GM19328 (cell line): ENCODE measurements at regions not wholly inside any gene's neighbourhood (a gene's known extent, or its start where the extent isn't known, plus 50 kb on each side); places are given as distances from the start of the nearest gene placed in this dataset.
"Not testable (repeated sequence)": the region's sequence is repeated elsewhere in the genome, so short reads cannot be mapped to it uniquely, and the experiment has no call there.

ENCODE experiments used
- ATAC-seq: cut with Tn5 transposase; IDR thresholded peaks from one replicate; pipeline ENCODE4 v1.9.1; 2021; ENCODE audit warnings: mild to moderate bottlenecking, moderate library complexity; ENCODE audit not compliant: unreplicated experiment

DNA sequence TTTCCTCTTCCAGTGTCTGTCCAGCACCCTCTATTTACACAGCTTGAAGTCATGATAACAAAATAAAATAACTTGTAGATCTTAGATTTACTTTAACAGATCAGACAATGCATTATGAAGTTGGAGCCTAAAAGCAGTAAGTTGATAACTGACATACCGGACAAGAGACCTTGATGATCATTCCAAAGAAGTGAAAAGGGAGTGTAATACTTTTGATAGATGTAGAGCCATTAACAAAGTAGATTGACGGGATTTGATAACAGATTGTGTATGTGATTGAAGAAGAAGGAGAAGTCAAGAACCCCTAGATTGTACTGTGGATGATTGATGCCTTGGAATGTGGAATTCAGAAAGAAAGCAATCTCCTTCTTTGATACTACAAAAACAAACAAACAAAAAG, 403.8 kb upstream of the MGAT4C start:
- no peak for ATAC-seq

DNA sequence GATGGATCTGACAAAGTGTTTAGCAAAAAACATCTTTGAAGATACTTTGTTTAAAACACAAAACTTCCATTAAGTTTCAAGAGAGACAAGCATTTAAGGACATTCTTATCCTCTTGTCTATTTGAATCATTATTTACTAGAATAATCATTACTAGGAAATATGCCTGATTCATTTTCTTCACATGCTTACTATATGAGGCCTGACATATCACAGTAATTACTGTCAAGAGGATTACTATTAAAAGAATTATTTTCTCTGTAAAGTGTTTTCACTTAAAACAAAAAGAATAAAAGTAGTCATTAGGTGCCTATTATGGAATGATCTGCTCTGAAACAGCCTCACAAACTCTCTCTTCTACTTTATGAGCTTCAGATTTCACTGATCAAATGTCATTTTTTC, 402.1 kb upstream of the MGAT4C start:
- no peak for ATAC-seq

DNA sequence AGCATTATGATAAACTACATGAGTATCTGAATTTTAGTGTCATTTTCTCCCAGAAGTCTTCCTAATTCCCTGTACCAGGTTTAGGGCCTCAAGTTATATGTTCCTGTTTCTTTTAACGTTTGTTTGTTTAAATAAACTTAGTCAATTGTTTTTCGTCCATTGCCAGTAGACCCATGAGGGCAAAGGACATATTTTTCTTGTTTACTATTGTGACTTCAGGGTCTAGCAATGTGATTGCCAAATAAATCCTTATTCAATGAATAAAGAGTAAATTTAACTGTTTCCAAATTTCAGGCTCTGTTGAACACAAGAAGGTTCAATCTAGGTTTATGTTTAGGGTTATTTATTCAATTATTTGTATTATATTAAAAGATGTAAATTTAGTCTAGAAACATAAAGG, 391.6 kb upstream of the MGAT4C start:
- no peak for ATAC-seq

DNA sequence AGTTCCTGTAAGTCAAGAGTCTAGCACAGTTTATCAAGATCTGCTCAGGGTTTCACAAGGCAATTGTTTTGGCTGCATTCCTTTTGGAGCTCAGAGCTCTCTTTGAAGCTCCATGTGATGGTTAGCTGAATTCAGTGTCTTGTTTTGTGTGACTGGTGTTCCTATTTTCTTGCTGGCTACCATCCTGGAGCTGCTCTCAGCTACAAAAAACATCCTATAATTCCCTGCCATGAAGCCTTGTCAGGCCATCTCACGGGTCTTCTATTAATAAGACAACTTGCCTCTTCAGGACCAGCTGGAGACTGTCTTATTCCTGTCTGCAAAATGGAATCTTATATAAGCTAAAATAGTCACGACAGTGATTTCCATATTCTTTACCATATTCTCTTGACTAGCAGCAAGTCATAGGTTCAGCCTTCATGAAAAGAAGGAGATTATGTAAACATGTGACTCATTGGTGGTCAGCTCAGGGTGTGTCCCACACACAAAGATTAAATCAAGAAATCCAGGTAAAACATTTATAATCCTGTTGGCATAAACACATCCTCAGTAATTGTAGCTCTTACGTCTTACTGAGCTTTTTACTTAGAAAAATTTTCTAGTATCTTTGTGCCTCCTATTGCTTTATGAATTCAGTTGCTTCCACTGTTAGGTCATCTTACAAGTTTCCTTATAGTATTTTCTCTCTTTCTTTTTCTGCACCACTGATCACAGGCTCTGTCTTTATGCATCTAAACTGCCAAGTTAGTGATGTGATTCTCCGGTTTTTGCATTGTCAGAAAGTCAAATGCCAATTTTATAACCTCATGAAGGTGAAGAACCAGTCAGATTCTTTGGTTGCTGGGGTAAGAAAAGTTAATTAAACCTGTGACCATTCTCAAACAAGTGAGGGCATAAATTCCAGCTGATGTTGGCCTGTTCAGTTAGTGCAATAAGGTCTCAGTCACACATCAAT, 378.5 kb upstream of the MGAT4C start:
- no peak for ATAC-seq

DNA sequence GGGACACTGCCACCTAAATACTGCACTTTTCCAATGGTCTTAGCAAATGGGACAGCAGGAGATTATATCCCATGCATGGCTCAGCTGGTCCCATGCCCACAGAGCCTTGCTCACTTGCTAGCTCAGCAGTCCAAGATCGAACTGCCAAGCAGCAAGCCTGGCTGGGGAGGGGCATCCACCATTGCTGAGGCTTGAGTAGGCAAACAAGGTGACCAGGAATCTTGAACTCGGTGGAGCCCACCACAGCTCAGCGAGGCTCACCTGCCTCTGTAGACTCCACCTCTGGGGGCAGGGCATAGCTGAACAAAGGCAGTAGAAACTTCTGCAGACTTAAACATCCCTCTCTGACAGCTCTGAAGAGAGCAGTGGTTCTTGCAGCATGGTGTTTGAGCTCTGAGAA, 370.8 kb upstream of the MGAT4C start:
- no peak for ATAC-seq

DNA sequence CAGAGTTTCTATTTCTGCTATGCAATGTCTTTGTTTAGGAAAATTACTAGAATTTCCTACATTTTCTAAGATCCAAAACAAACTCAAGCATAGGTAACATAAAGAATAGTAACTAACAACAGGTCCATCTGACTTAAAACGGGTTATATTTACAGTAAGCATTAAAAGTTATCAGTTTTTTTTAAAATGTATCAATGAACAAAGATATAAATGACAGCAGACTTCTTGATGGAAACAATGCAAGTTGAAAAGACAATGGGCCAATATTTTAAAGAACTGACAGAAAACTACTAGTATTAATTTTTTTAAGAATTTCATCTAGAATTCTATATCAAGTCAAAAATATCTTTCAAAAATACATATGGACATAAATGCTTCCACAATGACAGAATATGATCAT, 367.1 kb upstream of the MGAT4C start:
- no peak for ATAC-seq

DNA sequence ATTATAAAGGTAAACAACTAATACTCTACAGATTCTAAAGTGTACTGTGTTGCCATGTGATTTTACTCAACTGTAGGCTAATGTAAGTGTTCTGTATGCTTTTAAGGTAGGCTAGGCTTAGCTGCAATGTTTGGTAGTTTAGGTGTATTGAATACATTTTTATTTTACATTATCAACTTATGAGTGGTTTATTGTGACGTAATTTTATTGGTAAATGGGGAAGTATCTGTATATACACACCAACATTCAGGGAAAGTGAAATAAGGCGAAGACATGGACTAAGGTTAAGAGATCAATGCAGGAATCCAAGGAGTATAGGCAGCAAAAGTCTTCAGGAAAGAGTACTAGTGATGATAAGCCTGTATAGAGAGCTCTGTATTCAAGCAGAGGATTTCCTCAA, 365.8 kb upstream of the MGAT4C start:
- ATAC-seq = no peak

DNA sequence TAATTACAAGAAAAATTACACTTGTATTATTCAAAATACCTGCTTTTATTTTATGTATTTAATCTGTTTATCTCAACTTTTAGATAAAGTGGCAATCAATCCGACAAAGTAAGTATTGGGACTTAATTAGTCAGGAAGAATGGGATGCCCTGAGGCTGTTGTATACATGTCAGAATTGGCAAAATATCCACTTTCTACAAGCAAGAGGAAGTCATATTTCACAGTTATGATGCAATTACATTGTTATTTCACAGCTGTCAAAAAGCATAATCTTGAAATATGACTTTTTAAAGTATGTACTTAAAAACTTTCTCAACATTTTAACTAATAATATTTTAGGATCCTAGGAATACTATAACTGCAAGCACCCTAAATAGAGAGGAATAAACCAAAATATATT, 357.1 kb upstream of the MGAT4C start:
- ATAC-seq = no peak

DNA sequence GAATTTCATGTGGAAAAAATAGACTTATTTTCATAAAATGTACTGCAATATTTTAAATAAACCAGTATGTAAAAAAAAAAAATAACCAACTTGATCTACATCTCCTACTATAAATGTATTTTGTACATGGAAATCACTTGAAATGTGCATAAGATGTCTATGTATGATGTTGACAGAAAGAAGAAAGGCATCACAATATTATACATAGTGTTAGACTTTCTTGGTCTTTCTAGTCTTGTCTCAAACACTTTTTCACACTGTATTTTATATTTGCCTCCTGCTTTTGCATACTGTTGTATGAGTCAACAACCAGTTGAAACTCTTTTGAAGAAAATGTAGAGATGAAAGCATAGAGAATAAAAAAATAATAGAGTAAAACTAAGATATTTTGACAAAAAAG, 352.4 kb upstream of the MGAT4C start:
- ATAC-seq = no peak

DNA sequence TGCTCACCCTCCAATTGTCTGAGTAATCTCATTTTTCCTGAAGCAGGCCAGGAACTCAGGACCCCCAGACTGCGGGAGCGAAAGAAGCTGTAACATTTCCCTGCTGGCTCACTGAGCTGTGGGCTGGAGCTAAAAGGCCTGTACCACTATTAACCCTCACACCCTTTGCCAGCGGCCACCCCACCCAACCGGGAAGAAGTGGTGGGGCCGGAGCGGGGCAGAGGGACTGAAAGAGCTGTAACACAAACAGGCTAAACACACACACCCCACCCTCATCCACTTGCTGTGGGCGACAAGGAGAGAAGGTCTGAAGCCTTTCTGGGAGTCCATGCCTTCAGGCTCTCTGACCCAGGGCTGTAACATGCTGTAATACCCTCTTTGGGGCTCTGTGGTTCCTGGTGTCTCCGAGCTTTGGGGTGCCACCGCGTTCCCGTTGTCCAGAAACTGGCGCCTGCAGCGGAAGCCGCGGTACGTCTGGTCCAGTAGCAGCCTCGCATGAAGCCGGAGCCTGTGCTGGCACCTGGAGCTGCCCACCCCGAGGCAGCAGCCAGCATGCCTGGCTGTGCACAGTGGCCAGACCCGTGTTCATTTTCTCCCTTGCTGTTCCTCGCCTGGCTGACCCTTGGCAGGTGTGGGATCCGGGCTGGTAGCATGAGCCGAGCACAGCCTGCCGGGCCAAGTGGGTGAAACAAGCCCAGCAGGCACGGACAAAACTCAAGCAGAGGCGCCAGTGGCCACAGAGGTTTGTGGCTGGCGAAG, 345.5 kb upstream of the MGAT4C start:
- no peak for ATAC-seq

DNA sequence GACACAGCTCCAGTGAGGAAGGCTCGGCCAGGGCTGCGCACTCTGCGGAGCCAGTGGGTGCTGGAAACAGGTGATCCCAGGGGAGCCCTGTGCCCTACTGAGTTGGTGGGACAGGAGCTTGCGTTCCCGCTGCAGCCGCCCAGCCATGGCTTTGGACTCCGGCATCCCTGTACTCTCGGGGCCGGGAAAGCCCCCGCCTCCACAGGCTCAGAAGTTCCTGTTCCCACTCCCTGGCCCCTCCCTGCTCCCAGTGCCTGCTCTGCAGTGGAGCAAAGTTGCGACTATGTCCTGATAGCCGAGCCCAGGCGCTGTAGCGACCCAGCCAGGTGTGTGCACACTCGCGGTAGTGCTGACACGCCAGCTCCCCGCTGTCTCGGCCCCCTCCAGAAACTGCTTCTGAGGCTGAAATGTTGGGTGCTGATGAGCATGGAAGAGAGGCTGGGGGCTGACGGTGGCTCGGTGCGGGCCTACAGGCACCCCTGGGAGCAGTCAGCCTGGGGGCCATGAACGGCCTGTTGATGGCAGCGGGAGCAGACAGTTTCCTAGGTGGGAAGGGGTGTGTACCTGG, 344.6 kb upstream of the MGAT4C start:
- ATAC-seq = no peak

DNA sequence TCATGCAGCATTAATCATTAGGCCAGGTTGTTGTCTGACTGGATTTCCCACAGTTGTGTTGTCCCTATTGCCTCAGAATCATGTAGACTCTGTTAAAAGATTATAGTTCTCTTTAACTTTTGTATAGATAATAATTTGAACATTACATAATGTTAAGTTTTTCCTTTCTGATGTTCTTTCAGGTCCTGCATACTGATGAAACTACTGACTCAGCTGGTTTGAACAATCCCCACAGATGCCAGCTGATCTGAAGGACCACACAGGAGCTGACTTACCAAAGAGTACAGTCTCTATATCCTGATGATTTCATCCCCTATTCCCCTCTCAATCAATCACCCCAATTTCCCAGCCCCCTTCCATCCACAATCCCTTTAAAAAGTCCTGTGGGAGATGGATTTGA, 341.2 kb upstream of the MGAT4C start:
- ATAC-seq = no peak

DNA sequence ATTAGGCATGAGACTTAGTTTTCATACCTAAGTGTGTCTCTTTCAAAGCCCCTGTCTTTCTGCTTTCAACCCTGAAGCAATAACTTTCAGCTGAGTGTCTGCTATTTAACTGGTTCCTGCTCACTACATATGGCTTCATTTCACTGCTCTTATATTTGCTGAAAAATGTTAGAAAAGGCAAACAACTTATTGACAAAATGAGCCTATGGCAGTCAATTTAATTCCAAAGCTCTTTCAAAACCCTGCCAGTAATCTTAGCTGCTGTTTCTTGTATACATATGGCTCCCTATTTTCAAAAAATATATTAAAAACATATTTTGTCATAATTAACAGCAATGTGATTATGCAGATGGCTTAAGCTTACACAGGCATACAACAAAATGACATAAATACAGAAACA, 334.1 kb upstream of the MGAT4C start:
- no peak for ATAC-seq

DNA sequence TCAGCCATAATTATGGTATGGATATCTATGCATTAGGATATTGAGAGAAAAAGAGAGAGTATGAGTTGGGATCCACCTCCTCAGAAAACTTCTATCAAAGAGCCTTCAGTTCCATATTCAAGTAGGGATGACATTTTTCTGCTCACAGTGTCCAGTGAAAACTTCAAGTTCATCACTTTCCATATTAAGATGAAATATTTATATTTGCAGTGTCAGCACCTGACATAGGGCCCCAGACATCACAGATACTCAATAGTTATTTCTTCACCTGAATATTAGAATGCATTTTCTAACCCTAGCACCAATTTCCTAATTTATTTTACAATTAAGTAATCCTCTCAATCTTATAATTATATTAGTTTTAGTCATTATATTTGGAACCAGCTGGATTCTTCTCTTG, 318.0 kb upstream of the MGAT4C start:
- ATAC-seq = no peak

DNA sequence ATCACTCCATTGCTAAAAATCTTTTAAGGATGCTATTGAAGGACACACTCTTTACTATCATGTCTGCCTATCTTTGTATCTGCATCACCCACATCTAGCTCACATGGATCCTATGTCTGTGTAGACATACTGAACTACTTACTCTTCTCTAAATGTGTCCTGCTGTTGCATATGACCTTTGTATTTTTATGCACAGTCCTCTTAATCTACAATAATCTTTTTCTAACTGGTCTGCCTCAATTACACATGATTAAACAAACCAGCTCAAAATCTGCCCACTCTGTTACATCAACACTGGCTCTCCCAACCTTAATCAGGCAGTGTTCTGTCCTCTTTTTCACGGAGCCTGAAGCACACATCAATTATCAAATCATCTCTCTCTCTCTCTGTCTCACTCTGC, 316.3 kb upstream of the MGAT4C start:
- ATAC-seq = no peak

DNA sequence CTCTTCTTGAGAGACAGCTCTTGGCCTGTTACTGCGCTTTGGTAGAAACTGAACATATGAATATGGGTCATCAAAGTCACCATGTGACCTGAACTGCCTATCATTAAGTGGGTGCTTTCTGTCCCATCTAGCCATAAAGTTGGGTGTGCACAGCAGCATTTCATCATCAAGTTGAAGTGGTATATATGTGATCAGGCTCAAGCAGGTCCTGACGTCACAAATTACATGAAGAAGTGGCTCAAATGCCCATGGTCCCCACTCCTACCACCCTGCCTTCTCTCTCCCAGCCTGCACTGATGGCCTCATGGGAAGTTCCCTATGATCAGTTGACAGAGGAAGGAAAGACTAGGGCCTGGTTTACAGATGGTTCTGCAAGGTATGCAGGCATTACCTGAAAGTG, 308.8 kb upstream of the MGAT4C start:
- no peak for ATAC-seq

DNA sequence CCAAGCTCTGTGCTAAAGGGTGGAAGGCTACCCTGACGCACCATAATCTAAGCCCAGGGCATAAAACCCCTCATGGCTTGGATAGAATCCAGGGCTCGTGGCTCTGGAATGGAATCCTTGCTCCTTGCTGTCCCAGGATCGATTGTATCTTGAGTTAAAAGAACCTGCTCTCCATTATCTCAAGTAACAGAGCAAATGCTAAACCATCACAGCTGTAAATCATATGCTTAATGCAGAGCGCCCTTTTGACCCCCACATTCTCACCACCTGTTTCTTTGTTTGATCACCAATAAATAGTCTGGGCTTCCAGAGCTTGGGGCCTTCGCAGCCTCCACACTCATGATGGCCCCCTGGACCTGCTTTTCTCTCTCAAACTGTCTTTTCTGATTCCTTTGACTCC, 299.3 kb upstream of the MGAT4C start:
- ATAC-seq = not testable (repeated sequence)

DNA sequence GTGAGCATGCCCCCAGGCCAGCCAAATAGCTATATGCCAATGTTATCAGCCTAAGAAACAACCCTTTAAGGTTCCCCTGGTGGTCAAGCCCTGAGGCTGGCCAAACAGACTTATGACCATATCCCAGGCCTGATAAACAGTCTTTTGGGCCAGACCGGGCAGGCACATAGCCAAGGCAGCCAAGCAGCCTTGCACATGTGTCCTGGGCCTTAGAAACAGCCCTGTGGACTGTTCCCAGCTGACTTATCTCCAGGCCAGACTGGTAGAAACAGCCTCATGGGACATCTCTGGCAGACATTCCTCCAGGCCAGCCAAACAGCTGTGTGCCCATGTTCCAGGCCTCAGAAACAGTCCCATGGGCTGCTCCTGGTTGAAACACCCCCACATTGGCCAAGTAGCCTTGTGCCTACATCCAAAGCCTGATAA, 295.0 kb upstream of the MGAT4C start:
- no peak for ATAC-seq

DNA sequence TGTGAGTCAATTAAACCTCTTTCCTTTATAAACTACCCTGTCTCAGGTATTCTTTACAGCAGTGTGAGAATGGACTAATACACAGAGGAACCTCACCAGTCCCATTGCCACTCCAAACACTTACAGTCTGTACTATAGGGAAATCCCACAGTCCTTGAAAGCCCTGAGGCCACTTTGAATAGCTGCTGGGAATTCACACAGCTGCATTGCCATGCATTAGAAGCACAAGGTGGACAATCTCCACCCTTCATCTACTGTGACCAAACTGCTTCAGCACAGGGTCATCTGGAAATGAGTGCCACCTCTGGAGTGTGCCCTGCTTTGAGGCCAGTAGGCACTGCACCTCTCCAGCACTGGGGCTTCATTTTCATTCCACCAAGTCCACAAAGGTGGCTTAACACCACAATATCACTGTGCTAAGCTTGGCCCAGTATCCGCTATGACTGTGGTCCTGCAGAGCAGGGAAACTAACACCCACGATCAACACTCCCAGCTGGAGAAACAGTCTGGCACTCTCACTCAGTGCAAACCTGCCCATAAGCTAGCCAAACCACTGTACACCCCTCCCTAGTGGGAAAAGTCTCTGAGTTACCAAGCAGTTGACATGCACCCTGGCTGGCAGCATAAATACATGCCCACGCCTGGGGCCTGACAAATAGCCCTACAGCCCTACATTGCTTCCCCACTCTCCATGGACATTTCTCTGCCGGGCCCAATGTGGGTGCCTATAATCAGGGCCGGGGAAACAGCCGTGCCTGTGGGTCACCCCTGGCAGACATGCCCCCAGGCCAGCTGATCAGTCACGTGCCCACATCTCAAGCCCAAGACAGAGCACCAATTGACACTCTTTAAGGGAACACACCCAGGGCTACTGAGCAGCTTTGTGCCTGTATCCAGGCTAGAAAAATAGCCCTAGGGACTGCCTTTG, 294.3 kb upstream of the MGAT4C start:
- no peak for ATAC-seq

DNA sequence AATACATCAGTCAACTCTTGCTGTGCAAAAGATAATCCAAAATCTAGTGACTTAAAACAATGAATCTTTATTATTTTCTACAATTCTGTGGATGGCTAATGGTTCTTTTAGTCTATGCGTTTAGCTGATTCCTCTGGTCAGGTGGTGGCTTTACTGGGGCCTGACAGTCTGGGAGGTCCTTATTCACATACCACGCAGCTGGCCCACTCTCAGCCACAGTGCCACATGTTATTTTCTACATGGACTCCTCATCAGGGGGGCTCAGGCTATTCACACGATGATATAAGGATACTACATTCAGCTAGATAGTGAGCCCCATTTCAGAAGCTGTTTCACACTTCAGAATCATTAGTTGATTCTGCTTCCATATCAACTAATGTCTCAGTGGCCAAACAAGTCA, 287.5 kb upstream of the MGAT4C start:
- no peak for ATAC-seq
